ENCODE measurements at regions not wholly inside any gene's neighbourhood (a gene's known extent, or its start where the extent isn't known, plus 50 kb on each side); places are given as distances from the start of the nearest gene placed in this dataset.

- Histone ChIP-seq H3K9me3 (no peaks in the 10 kb centered on the region), H3K4me3 (no peak overlapping the region), H3K4me1 (no peaks in the 10 kb centered on the region), H3K27me3 (no peaks in the 10 kb centered on the region), H3K27ac (no peak overlapping the region), H3K36me3 (no peaks in the 10 kb centered on the region)
- 44 to 46% methylated on average over 21 to 27 of the region's 27 CpGs for WGBS, 2 donors (ENCODE audit: low coverage in 1 of 2)
- in situ Hi-C loops (cut with MboI; ENCODE audit: low pct_ligation_motif_present in 1 of 4, low pct_unique_long_range_greater_than_20kb in 1 of 4, low sequenced_read_pairs in 3 of 4) (no loop called here), intact Hi-C loops (cut with DNase I; ENCODE audit: low total_unique reads) (no loop called here)
- peak; percentile 68 for DNase-seq
- peak; percentile 47 to 72 (median 61) for TF ChIP-seq CTCF (IDR thresholded peaks at IDR 0.05)
- TF ChIP-seq POLR2A (IDR thresholded peaks at IDR 0.05): no peak
Measured at GRCh38 chr4:138919094-138919936, 96.3 kb upstream of the NOCT start.

GRCh38 chr4:138918169-138918869, 97.3 kb upstream of the NOCT start:
- Histone ChIP-seq H3K27ac (no peak overlapping the region), H3K36me3 (no peaks in the 10 kb centered on the region), H3K27me3 (no peaks in the 10 kb centered on the region), H3K9me3 (no peaks in the 10 kb centered on the region), H3K4me3 (no peak overlapping the region), H3K4me1 (peaks cover 0 to under 1% (median 0%) of the 10 kb centered on the region in 4 donors)
- TF ChIP-seq POLR2AphosphoS5 (IDR thresholded peaks at IDR 0.05) (no peak), POLR2A (IDR thresholded peaks at IDR 0.05) (no peak), EP300 (IDR thresholded peaks at IDR 0.05; ENCODE audit: low read depth) (no peak)
- in situ Hi-C loops (cut with MboI; ENCODE audit: low pct_ligation_motif_present in 1 of 4, low pct_unique_long_range_greater_than_20kb in 1 of 4, low sequenced_read_pairs in 3 of 4): no loop called here
- 73 to 83% methylated on average over 7 to 15 of the region's 15 CpGs for WGBS, 2 donors (ENCODE audit: low coverage in 1 of 2)
- no peak for DNase-seq
- intact Hi-C loops (cut with DNase I; ENCODE audit: low total_unique reads): no loop called here

- DNase-seq: no peak
- H3K4me3 ChIP-seq: no peak overlapping the region
- no peak overlapping the region for H3K27ac ChIP-seq
Measured at GRCh38 chr4:138916763-138917162, 98.8 kb upstream of the NOCT start.

GRCh38 chr4:138915756-138916155, 99.8 kb upstream of the NOCT start:
- no peaks in the 10 kb centered on the region for H3K9me3 ChIP-seq
- in situ Hi-C loops (cut with MboI; ENCODE audit: low pct_ligation_motif_present in 1 of 4, low pct_unique_long_range_greater_than_20kb in 1 of 4, low sequenced_read_pairs in 3 of 4) (no loop called here), intact Hi-C loops (cut with DNase I; ENCODE audit: low total_unique reads) (no loop called here)
- H3K4me3 ChIP-seq: no peak overlapping the region
- peaks cover 9 to 24% (median 19%) of the 10 kb centered on the region in 4 donors for H3K4me1 ChIP-seq
- H3K36me3 ChIP-seq: no peaks in the 10 kb centered on the region
- DNase-seq: no peak
- TF ChIP-seq CTCF (IDR thresholded peaks at IDR 0.05): no peak
- no peak for TF ChIP-seq POLR2AphosphoS5 (IDR thresholded peaks at IDR 0.05)
- no peak for TF ChIP-seq POLR2A (IDR thresholded peaks at IDR 0.05)
- TF ChIP-seq EP300 (IDR thresholded peaks at IDR 0.05; ENCODE audit: low read depth): no peak
- no peaks in the 10 kb centered on the region for H3K27me3 ChIP-seq
- no peak overlapping the region for H3K27ac ChIP-seq

More at GRCh38 chr4:138916763-138917162, 98.8 kb upstream of the NOCT start:
- Histone ChIP-seq H3K27me3 (no peaks in the 10 kb centered on the region), H3K9me3 (no peaks in the 10 kb centered on the region), H3K4me1 (peaks cover 2 to 14% (median 8%) of the 10 kb centered on the region in 4 donors), H3K36me3 (no peaks in the 10 kb centered on the region)
- TF ChIP-seq POLR2AphosphoS5 (IDR thresholded peaks at IDR 0.05) (no peak), POLR2A (IDR thresholded peaks at IDR 0.05) (no peak), EP300 (IDR thresholded peaks at IDR 0.05; ENCODE audit: low read depth) (no peak), CTCF (IDR thresholded peaks at IDR 0.05) (no peak)
- 87 to 100% methylated on average over 1 of the region's 1 CpG for WGBS, 2 donors (ENCODE audit: low coverage in 1 of 2)
- in situ Hi-C loops (cut with MboI; ENCODE audit: low pct_ligation_motif_present in 1 of 4, low pct_unique_long_range_greater_than_20kb in 1 of 4, low sequenced_read_pairs in 3 of 4): no loop called here
- intact Hi-C loops (cut with DNase I; ENCODE audit: low total_unique reads): no loop called here
